GM12873 (cell line): ENCODE measurements at regions not wholly inside any gene's neighbourhood (a gene's known extent, or its start where the extent isn't known, plus 50 kb on each side); places are given as distances from the start of the nearest gene placed in this dataset.
A peak's percentile ranks its signal among the peaks of the same experiment; 100 is the strongest.

Experiments used
- CTCF ChIP-seq: IDR thresholded peaks from 2 replicates; pipeline ENCODE4 v1.5.1; 2012; ENCODE audit warnings: low read depth, mild to moderate bottlenecking, moderate library complexity, low read length, control low read depth; ENCODE audit not compliant: insufficient read depth; ENCODE audit errors: missing control alignments

- no peak for TF ChIP-seq CTCF
These were observed 291.1 kb upstream of the PRDM9 start for GRCh38 chr5:23216345-23216744.

- peak; percentile 66 for TF ChIP-seq CTCF
These were observed 298.4 kb upstream of the PRDM9 start for GRCh38 chr5:23208959-23209431.

GRCh38 chr5:23204111-23204510, 303.3 kb upstream of the PRDM9 start:
- TF ChIP-seq CTCF: no peak

- no peak for TF ChIP-seq CTCF
These were observed 316.7 kb upstream of the CDH12 start for GRCh38 chr5:23169660-23170416.

GRCh38 chr5:23164971-23165370, 311.8 kb upstream of the CDH12 start:
- TF ChIP-seq CTCF: no peak

- TF ChIP-seq CTCF: no peak
These were observed 305.0 kb upstream of the CDH12 start for GRCh38 chr5:23158179-23158578.

GRCh38 chr5:23157716-23158115, 304.6 kb upstream of the CDH12 start:
- TF ChIP-seq CTCF: no peak
